ENCODE measurements at regions not wholly inside any gene's neighbourhood (a gene's known extent, or its start where the extent isn't known, plus 50 kb on each side); places are given as distances from the start of the nearest gene placed in this dataset.

DNA sequence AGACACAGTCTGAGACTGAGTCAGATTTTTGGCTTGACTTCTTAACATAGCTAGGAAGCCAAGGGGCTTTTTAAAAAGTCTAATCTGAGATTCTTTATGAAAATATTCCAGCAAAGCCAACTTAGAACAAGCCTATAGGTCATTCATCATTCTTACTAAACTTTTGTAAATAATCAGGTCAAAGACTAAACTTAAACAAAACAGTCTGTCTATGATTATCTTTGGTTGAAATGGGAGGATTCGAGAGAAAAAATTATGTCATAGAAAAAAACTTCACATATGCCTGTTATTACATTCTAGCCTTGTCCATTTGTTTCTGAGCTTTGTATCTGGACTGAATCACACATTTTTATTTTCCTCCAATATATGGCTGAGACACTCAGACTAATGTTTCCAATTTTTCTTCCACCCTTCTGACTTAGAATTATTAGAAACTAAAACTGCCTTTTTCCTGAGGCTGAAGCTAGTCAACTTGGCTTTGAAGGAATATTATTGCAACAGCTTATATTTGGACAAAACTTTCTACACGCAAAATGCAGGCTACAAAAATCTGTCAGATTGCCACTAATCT, 83.3 kb downstream of the ETS2 start:
- DNase-seq (ENCODE audit: low read depth, low spot score) (no peak), FAIRE-seq (no peak)
- no peak overlapping the region for H2AFZ ChIP-seq (ENCODE audit: low read depth, low read length)
- H3K27me3 ChIP-seq (ENCODE audit: control insufficient read depth in 2 of 2, insufficient read depth in 2 of 2, low read length in 2 of 2), result peaks cover 0 to 2% of the 10 kb centered on the region in 2 experiments
- no peaks in the 10 kb centered on the region for H3K9me1 ChIP-seq (replicated peaks; ENCODE audit: control insufficient read depth, extremely low read depth, insufficient read depth, low read length)
- H4K20me1 ChIP-seq (replicated peaks; ENCODE audit: control insufficient read depth, extremely low read depth, insufficient read depth, low read length), result no peaks in the 10 kb centered on the region
- H3K36me3 ChIP-seq (ENCODE audit: control insufficient read depth in 2 of 2, extremely low read depth in 1 of 2, insufficient read depth in 2 of 2, low read length in 2 of 2), result no peaks in the 10 kb centered on the region
- intact Hi-C loops (cut with micrococcal nuclease) (no loop called here), dilution Hi-C loops (cut with MboI; ENCODE audit: extremely low pct_ligation_motif_present, low sequenced_read_pairs) (no loop called here)
- CTCF ChIA-PET, result interaction anchor here (1.2 to 1.8 kb wide), 4 partner anchors 10 to 347 kb away, joined by 3 to 6 read pairs (median 3); no protein-coding TSS in a partner anchor
- H3K4me1 ChIP-seq (ENCODE audit: control insufficient read depth, extremely low read depth, insufficient read depth, low read length), result no peaks in the 10 kb centered on the region
- no TSS peak for BruUV-seq (replicated peaks)
- TF ChIP-seq POLR2A (IDR thresholded peaks at IDR 0.05; ENCODE audit: low read depth, low read length) (no peak), GATA2 (IDR thresholded peaks at IDR 0.05; ENCODE audit: insufficient read depth, insufficient read length, low read depth, low read length) (no peak), MYC (IDR thresholded peaks at IDR 0.05; ENCODE audit: low read depth, low read length) (no peak), JUN (IDR thresholded peaks at IDR 0.05; ENCODE audit: borderline replicate concordance, insufficient read depth, insufficient read length, low read depth) (no peak), FOS (IDR thresholded peaks at IDR 0.05; ENCODE audit: borderline replicate concordance, insufficient read depth, low read length) (no peak), EZH2 (IDR thresholded peaks at IDR 0.05; ENCODE audit: borderline replicate concordance, low read depth, low read length, severe bottlenecking) (no peak), POLR2AphosphoS5 (IDR thresholded peaks at IDR 0.05; ENCODE audit: insufficient read depth, low read depth, low read length) (no peak)
- TF ChIP-seq, protein P1, sequence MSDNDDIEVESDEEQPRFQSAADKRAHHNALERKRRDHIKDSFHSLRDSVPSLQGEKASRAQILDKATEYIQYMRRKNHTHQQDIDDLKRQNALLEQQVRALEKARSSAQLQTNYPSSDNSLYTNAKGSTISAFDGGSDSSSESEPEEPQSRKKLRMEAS (IDR thresholded peaks at IDR 0.05; ENCODE audit: insufficient read depth, insufficient read length), result no peak
- TF ChIP-seq, protein P2, sequence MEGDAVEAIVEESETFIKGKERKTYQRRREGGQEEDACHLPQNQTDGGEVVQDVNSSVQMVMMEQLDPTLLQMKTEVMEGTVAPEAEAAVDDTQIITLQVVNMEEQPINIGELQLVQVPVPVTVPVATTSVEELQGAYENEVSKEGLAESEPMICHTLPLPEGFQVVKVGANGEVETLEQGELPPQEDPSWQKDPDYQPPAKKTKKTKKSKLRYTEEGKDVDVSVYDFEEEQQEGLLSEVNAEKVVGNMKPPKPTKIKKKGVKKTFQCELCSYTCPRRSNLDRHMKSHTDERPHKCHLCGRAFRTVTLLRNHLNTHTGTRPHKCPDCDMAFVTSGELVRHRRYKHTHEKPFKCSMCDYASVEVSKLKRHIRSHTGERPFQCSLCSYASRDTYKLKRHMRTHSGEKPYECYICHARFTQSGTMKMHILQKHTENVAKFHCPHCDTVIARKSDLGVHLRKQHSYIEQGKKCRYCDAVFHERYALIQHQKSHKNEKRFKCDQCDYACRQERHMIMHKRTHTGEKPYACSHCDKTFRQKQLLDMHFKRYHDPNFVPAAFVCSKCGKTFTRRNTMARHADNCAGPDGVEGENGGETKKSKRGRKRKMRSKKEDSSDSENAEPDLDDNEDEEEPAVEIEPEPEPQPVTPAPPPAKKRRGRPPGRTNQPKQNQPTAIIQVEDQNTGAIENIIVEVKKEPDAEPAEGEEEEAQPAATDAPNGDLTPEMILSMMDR (IDR thresholded peaks at IDR 0.05; ENCODE audit: extremely low read depth in 1 of 2, insufficient read depth in 1 of 2, low read depth in 1 of 2, low read length in 2 of 2), result no peak
- H3K27ac ChIP-seq (ENCODE audit: insufficient read depth, low read depth, low read length), result no peak overlapping the region
- H3K79me2 ChIP-seq (ENCODE audit: control insufficient read depth, insufficient read depth, low read length), result no peaks in the 10 kb centered on the region
- H3K9ac ChIP-seq (replicated peaks; ENCODE audit: extremely low read depth, insufficient read depth, low read length), result no peak overlapping the region
- H3K9me3 ChIP-seq (replicated peaks; ENCODE audit: control insufficient read depth, insufficient read depth, low read length), result no peaks in the 10 kb centered on the region
- POLR2A ChIA-PET, result no interaction called here
- no peak overlapping the region for H3K4me2 ChIP-seq (ENCODE audit: insufficient read depth, low read length)
- no peak overlapping the region for H3K4me3 ChIP-seq (replicated peaks in 1 of 3; ENCODE audit: insufficient read depth in 1 of 3, low read depth in 1 of 3, low read length in 3 of 3)

All from endothelial cell of umbilical vein (primary cell).